ENCODE measurements at regions not wholly inside any gene's neighbourhood (a gene's known extent, or its start where the extent isn't known, plus 50 kb on each side); places are given as distances from the start of the nearest gene placed in this dataset.

DNA sequence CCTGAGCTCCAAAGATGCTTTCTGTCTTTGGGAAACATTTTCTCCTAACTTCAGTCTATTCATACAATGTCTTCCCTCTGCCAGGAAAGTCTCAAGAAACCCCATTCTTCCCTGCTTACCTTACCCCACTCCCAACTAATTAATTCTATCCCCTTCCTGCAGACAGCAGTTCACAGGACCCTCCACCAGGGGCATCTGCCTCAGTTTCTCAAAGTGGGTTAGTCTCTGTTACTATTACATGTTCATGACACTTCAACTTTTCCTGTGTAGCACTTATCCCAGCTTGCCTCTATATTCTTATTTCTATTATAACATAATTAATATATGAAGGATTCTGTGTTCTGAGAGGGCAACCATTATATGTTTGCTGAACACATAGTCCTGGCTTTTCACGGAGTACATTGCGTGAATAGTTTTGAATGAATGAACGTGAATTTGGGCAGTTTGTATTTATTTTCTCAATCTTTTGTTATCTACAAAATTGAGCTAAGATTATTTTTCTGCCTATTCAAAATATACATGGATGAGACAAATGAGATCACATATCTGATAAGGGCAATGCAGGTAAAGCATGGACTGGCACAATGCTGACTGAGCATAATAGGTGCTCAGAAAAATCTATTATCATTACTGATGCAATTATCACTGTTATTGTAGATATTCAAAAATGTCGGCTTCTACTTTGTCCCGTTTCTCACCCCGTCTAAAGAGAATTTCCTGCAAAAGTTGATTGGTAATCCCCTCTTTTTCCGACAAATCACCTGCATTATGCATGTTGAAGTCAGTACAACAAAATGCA lies 341.1 kb downstream of the BRINP1 start:
- TF ChIP-seq, protein P1, sequence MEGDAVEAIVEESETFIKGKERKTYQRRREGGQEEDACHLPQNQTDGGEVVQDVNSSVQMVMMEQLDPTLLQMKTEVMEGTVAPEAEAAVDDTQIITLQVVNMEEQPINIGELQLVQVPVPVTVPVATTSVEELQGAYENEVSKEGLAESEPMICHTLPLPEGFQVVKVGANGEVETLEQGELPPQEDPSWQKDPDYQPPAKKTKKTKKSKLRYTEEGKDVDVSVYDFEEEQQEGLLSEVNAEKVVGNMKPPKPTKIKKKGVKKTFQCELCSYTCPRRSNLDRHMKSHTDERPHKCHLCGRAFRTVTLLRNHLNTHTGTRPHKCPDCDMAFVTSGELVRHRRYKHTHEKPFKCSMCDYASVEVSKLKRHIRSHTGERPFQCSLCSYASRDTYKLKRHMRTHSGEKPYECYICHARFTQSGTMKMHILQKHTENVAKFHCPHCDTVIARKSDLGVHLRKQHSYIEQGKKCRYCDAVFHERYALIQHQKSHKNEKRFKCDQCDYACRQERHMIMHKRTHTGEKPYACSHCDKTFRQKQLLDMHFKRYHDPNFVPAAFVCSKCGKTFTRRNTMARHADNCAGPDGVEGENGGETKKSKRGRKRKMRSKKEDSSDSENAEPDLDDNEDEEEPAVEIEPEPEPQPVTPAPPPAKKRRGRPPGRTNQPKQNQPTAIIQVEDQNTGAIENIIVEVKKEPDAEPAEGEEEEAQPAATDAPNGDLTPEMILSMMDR (IDR thresholded peaks at IDR 0.05) = no peak
- TF ChIP-seq POLR2AphosphoS5 (IDR thresholded peaks at IDR 0.05; ENCODE audit: low read depth, low read length) (no peak), SIN3A (IDR thresholded peaks at IDR 0.05; ENCODE audit: borderline replicate concordance, insufficient read depth, low read depth, low read length) (no peak), TCF7L2 (IDR thresholded peaks at IDR 0.05; ENCODE audit: low read depth, low read length) (no peak)
- TF ChIP-seq, protein P2, sequence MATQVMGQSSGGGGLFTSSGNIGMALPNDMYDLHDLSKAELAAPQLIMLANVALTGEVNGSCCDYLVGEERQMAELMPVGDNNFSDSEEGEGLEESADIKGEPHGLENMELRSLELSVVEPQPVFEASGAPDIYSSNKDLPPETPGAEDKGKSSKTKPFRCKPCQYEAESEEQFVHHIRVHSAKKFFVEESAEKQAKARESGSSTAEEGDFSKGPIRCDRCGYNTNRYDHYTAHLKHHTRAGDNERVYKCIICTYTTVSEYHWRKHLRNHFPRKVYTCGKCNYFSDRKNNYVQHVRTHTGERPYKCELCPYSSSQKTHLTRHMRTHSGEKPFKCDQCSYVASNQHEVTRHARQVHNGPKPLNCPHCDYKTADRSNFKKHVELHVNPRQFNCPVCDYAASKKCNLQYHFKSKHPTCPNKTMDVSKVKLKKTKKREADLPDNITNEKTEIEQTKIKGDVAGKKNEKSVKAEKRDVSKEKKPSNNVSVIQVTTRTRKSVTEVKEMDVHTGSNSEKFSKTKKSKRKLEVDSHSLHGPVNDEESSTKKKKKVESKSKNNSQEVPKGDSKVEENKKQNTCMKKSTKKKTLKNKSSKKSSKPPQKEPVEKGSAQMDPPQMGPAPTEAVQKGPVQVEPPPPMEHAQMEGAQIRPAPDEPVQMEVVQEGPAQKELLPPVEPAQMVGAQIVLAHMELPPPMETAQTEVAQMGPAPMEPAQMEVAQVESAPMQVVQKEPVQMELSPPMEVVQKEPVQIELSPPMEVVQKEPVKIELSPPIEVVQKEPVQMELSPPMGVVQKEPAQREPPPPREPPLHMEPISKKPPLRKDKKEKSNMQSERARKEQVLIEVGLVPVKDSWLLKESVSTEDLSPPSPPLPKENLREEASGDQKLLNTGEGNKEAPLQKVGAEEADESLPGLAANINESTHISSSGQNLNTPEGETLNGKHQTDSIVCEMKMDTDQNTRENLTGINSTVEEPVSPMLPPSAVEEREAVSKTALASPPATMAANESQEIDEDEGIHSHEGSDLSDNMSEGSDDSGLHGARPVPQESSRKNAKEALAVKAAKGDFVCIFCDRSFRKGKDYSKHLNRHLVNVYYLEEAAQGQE (IDR thresholded peaks at IDR 0.05; ENCODE audit: insufficient read depth in 1 of 2, low read depth in 2 of 2, low read length in 1 of 2) = no peak

All from Panc1 (cell line).